ENCODE measurements at regions not wholly inside any gene's neighbourhood (a gene's known extent, or its start where the extent isn't known, plus 50 kb on each side); places are given as distances from the start of the nearest gene placed in this dataset.

DNA sequence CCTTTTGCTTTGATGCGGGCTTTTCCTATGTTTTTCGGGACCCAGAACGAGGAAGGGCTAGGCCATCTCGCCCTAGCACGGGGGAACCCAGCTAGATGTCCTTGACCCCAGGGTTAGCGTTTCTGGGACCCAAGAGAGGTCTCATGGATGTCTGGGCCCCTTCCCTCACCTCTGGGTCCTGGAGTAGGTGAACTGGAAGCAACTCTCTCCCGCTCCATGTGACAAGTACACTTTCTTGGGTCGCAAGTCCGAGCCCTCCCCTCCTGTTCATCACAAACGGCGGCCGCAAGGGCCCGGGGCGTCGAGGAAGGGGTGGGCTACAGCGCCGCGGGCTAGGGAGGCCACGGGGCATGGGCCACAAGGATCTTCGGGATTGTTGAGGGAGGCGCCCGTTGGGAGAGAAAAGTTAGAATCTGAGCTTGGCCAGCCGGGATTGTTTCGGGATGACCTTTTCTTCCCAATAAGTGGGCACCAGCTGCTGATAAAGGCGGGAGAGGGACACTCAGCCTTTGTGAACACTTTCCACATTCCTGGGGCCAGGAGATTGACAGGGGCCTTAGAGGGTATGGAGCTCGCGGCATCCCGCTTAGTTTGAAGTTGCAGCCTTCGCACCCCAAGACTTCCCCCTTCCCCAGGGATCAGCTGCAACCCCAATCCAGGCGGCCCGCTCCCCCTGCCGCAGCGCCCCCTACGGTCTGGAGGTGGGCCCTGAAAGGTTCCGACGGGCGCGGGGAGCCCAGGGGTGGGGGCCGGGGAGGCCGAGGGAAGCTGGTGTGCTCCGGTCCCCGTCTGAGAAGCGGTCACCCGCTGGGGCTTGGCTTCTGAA lies 136.9 kb upstream of the ZIC3 start:
- no TSS peak for BruUV-seq (replicated peaks)
- POLR2A ChIA-PET = no interaction called here
- H3K4me1 Mint-ChIP-seq (ENCODE audit: insufficient read depth, unreplicated experiment) = no peaks in the 10 kb centered on the region
- H3K4me3 Mint-ChIP-seq (ENCODE audit: unreplicated experiment) = no peak overlapping the region
- H3K27ac Mint-ChIP-seq (ENCODE audit: low read depth, unreplicated experiment) = no peak overlapping the region
- peaks cover 14% of the 10 kb centered on the region for H3K9me3 Mint-ChIP-seq (ENCODE audit: unreplicated experiment)
- CTCF ChIA-PET = no interaction called here
- intact Hi-C loops (cut with micrococcal nuclease) = no loop called here
- no peaks in the 10 kb centered on the region for H3K27me3 Mint-ChIP-seq (ENCODE audit: insufficient read depth, unreplicated experiment)
- H3K36me3 Mint-ChIP-seq (ENCODE audit: insufficient read depth, unreplicated experiment) = no peaks in the 10 kb centered on the region
- DNase-seq (ENCODE audit: unreplicated experiment) = no peak
- TF ChIP-seq, protein P1, sequence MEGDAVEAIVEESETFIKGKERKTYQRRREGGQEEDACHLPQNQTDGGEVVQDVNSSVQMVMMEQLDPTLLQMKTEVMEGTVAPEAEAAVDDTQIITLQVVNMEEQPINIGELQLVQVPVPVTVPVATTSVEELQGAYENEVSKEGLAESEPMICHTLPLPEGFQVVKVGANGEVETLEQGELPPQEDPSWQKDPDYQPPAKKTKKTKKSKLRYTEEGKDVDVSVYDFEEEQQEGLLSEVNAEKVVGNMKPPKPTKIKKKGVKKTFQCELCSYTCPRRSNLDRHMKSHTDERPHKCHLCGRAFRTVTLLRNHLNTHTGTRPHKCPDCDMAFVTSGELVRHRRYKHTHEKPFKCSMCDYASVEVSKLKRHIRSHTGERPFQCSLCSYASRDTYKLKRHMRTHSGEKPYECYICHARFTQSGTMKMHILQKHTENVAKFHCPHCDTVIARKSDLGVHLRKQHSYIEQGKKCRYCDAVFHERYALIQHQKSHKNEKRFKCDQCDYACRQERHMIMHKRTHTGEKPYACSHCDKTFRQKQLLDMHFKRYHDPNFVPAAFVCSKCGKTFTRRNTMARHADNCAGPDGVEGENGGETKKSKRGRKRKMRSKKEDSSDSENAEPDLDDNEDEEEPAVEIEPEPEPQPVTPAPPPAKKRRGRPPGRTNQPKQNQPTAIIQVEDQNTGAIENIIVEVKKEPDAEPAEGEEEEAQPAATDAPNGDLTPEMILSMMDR (IDR thresholded peaks at IDR 0.05; ENCODE audit: unreplicated experiment) = no peak

DNA sequence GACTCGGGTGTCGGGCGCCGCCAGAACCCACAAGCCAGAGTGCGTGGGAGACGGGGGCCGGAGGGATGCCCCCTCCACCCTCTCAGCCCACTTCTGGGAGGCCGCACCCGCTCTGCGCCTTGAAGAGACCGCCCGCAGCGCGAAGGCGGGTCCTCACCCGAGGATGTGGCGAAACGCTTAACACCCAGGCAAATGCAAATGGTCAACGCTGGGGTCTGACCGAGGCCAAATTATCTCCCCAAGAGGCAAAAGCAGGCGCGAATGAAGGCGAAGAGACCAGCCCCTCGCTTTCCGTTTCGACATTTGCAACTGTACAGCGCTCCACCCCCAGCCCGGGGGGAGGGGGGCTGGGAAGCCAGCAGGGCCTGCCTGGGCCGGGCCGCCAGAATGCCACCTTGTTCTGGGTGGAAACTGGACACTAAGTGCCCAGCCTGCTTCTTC lies 137.7 kb upstream of the ZIC3 start:
- ChIA-PET CTCF (no interaction called here), POLR2A (no interaction called here)
- no peaks in the 10 kb centered on the region for H3K36me3 Mint-ChIP-seq (ENCODE audit: insufficient read depth, unreplicated experiment)
- H3K4me3 Mint-ChIP-seq (ENCODE audit: unreplicated experiment) = no peak overlapping the region
- H3K27me3 Mint-ChIP-seq (ENCODE audit: insufficient read depth, unreplicated experiment) = no peaks in the 10 kb centered on the region
- TF ChIP-seq, protein P1 (IDR thresholded peaks at IDR 0.05; ENCODE audit: unreplicated experiment) = no peak
- H3K27ac Mint-ChIP-seq (ENCODE audit: low read depth, unreplicated experiment) = no peak overlapping the region
- DNase-seq (ENCODE audit: unreplicated experiment) = no peak
- H3K9me3 Mint-ChIP-seq (ENCODE audit: unreplicated experiment) = peaks cover 14% of the 10 kb centered on the region
- intact Hi-C loops (cut with micrococcal nuclease) = no loop called here
- BruUV-seq (replicated peaks) = no TSS peak
- no peaks in the 10 kb centered on the region for H3K4me1 Mint-ChIP-seq (ENCODE audit: insufficient read depth, unreplicated experiment)

GRCh38 chrX:137427816-137428215 lies 138.1 kb upstream of the ZIC3 start:
- no peaks in the 10 kb centered on the region for H3K36me3 Mint-ChIP-seq (ENCODE audit: insufficient read depth, unreplicated experiment)
- no peak overlapping the region for H3K4me3 Mint-ChIP-seq (ENCODE audit: unreplicated experiment)
- no peaks in the 10 kb centered on the region for H3K4me1 Mint-ChIP-seq (ENCODE audit: insufficient read depth, unreplicated experiment)
- ChIA-PET POLR2A (no interaction called here), CTCF (no interaction called here)
- TF ChIP-seq, protein P1 (IDR thresholded peaks at IDR 0.05; ENCODE audit: unreplicated experiment) = no peak
- no peak overlapping the region for H3K27ac Mint-ChIP-seq (ENCODE audit: low read depth, unreplicated experiment)
- no peaks in the 10 kb centered on the region for H3K27me3 Mint-ChIP-seq (ENCODE audit: insufficient read depth, unreplicated experiment)
- intact Hi-C loops (cut with micrococcal nuclease) = no loop called here
- BruUV-seq (replicated peaks) = no TSS peak
- H3K9me3 Mint-ChIP-seq (ENCODE audit: unreplicated experiment) = peaks cover 14% of the 10 kb centered on the region
- DNase-seq (ENCODE audit: unreplicated experiment) = no peak

- intact Hi-C loops (cut with micrococcal nuclease) = no loop called here
- BruUV-seq (replicated peaks) = no TSS peak
- Mint-ChIP-seq H3K4me3 (ENCODE audit: unreplicated experiment) (no peak overlapping the region), H3K27me3 (ENCODE audit: insufficient read depth, unreplicated experiment) (no peaks in the 10 kb centered on the region), H3K27ac (ENCODE audit: low read depth, unreplicated experiment) (no peak overlapping the region), H3K36me3 (ENCODE audit: insufficient read depth, unreplicated experiment) (no peaks in the 10 kb centered on the region), H3K4me1 (ENCODE audit: insufficient read depth, unreplicated experiment) (no peaks in the 10 kb centered on the region), H3K9me3 (ENCODE audit: unreplicated experiment) (peaks cover 14% of the 10 kb centered on the region)
- no peak for DNase-seq (ENCODE audit: unreplicated experiment)
- ChIA-PET POLR2A (no interaction called here), CTCF (no interaction called here)
- TF ChIP-seq, protein P1 (IDR thresholded peaks at IDR 0.05; ENCODE audit: unreplicated experiment) = no peak
Observed at GRCh38 chrX:137427426-137427778, 138.5 kb upstream of the ZIC3 start.

Data from MCF 10A (cell line).